Keratinocyte (primary cell): ENCODE measurements at regions not wholly inside any gene's neighbourhood (a gene's known extent, or its start where the extent isn't known, plus 50 kb on each side); places are given as distances from the start of the nearest gene placed in this dataset.

Experiments
- EZH2 ChIP-seq: IDR thresholded peaks from one replicate; pipeline ENCODE4 v1.6.1; 2012; ENCODE audit warnings: inconsistent platforms, mild to moderate bottlenecking, low read length, moderate library complexity
- TF ChIP-seq, protein P1 (sequence below), 3 experiments: IDR thresholded peaks in 1 of 3; conservative IDR thresholded peaks in 1 of 3; optimal IDR thresholded peaks in 1 of 3; 2 replicates in 2 of 3; 3 replicates in 1 of 3; pipeline versions ENCODE3 to v1.5.1; 2011; ENCODE audit warnings: low read length in 3 of 3, mild to moderate bottlenecking in 3 of 3, moderate library complexity in 2 of 3, control low read depth in 1 of 3, inconsistent platforms in 1 of 3; ENCODE audit not compliant: insufficient read depth in 2 of 3; ENCODE audit errors: extremely low read depth in 1 of 3

- TF ChIP-seq, protein P1, sequence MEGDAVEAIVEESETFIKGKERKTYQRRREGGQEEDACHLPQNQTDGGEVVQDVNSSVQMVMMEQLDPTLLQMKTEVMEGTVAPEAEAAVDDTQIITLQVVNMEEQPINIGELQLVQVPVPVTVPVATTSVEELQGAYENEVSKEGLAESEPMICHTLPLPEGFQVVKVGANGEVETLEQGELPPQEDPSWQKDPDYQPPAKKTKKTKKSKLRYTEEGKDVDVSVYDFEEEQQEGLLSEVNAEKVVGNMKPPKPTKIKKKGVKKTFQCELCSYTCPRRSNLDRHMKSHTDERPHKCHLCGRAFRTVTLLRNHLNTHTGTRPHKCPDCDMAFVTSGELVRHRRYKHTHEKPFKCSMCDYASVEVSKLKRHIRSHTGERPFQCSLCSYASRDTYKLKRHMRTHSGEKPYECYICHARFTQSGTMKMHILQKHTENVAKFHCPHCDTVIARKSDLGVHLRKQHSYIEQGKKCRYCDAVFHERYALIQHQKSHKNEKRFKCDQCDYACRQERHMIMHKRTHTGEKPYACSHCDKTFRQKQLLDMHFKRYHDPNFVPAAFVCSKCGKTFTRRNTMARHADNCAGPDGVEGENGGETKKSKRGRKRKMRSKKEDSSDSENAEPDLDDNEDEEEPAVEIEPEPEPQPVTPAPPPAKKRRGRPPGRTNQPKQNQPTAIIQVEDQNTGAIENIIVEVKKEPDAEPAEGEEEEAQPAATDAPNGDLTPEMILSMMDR (optimal IDR thresholded peaks at IDR 0.05 in 1 of 3, IDR thresholded peaks at IDR 0.05 in 1 of 3, conservative IDR thresholded peaks at IDR 0.05 in 1 of 3; ENCODE audit: extremely low read depth in 1 of 3, insufficient read depth in 2 of 3, low read length in 3 of 3), result peak in 1 of 3 experiments; percentile 24
- no peak for TF ChIP-seq EZH2
Measured at GRCh38 chr4:163587867-163588266, 93.4 kb downstream of the TMA16 start.
